ENCODE measurements at regions not wholly inside any gene's neighbourhood (a gene's known extent, or its start where the extent isn't known, plus 50 kb on each side); places are given as distances from the start of the nearest gene placed in this dataset.

GRCh38 chr1:57910782-57911181, 486.9 kb upstream of the DAB1 start:
- no peak overlapping the region for H3K4me3 ChIP-seq (ENCODE audit: control insufficient read depth, low read depth, low read length)
- no peak for TF ChIP-seq CTCF (conservative IDR thresholded peaks at IDR 0.05; ENCODE audit: control insufficient read depth, insufficient read depth, low read depth, low read length)
- no peak for DNase-seq (ENCODE audit: low read depth)

- DNase-seq (ENCODE audit: low read depth): no peak
- no peak for TF ChIP-seq CTCF (conservative IDR thresholded peaks at IDR 0.05; ENCODE audit: control insufficient read depth, insufficient read depth, low read depth, low read length)
- H3K4me3 ChIP-seq (ENCODE audit: control insufficient read depth, low read depth, low read length): no peak overlapping the region
Measured at GRCh38 chr1:57910305-57910704, 486.4 kb upstream of the DAB1 start.

- DNase-seq (ENCODE audit: low read depth): no peak
- H3K4me3 ChIP-seq (ENCODE audit: control insufficient read depth, low read depth, low read length): no peak overlapping the region
- TF ChIP-seq CTCF (conservative IDR thresholded peaks at IDR 0.05; ENCODE audit: control insufficient read depth, insufficient read depth, low read depth, low read length): no peak
Measured at GRCh38 chr1:57908147-57908890, 484.5 kb upstream of the DAB1 start.

GRCh38 chr1:57901208-57901919, 477.5 kb upstream of the DAB1 start:
- DNase-seq (ENCODE audit: low read depth): no peak
- no peak for TF ChIP-seq CTCF (conservative IDR thresholded peaks at IDR 0.05; ENCODE audit: control insufficient read depth, insufficient read depth, low read depth, low read length)
- no peak overlapping the region for H3K4me3 ChIP-seq (ENCODE audit: control insufficient read depth, low read depth, low read length)

- no peak for TF ChIP-seq CTCF (conservative IDR thresholded peaks at IDR 0.05; ENCODE audit: control insufficient read depth, insufficient read depth, low read depth, low read length)
- no peak overlapping the region for H3K4me3 ChIP-seq (ENCODE audit: control insufficient read depth, low read depth, low read length)
- DNase-seq (ENCODE audit: low read depth): no peak
Measured at GRCh38 chr1:57898531-57898930, 474.7 kb upstream of the DAB1 start.

GRCh38 chr1:57897581-57897980, 473.7 kb upstream of the DAB1 start:
- no peak overlapping the region for H3K4me3 ChIP-seq (ENCODE audit: control insufficient read depth, low read depth, low read length)
- no peak for DNase-seq (ENCODE audit: low read depth)
- no peak for TF ChIP-seq CTCF (conservative IDR thresholded peaks at IDR 0.05; ENCODE audit: control insufficient read depth, insufficient read depth, low read depth, low read length)

Data from fibroblast of mammary gland (primary cell).